Inferior parietal cortex (tissue), 1 donor: ENCODE measurements at regions not wholly inside any gene's neighbourhood (a gene's known extent, or its start where the extent isn't known, plus 50 kb on each side); places are given as distances from the start of the nearest gene placed in this dataset.
A peak's percentile ranks its signal among the peaks of the same experiment; 100 is the strongest.

Experiments
- DNase-seq: peaks from one replicate; pipeline ENCODE4 v3.0.0-alpha.2; 2016; ENCODE audit errors: extremely low spot score

DNA sequence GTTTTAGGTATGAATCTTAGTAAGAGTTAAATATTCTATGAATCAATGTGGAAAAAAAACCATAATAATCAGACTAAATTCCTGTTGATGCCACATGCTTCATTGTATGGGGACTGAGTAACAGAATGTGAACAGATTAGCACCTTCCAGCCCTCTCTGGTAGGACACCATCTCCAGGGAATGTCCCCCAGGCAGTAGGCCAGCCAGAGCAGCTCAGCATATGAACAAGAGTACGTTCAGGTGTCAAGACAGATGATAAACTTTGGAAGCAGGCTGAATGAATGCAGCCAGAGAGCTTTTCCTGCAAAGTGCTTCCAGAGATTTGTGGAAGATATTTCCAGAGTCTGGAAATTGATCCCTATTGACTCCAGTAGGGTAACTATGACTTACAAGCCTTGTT is 204.4 kb downstream of the RPS29 start:
- DNase-seq: no peak

DNA sequence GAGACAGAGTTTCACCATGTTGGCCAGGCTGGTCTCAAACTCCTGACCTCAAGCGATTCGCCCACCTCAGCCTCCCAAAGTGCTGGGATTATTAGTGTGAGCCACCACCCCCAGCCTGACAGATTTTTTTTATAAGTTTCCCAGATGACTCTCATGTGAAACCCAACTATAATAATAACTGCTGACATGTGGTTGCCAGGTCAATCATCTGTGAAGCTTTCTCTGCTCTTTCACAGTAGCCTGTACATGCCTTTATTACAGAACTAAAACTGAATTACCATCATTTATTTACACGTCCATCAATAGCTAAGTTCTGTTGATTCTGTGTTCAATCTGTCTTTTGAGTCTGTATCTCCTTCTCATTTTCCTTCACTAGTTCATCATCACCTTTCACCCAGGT is 218.5 kb downstream of the RPS29 start:
- DNase-seq: no peak

DNA sequence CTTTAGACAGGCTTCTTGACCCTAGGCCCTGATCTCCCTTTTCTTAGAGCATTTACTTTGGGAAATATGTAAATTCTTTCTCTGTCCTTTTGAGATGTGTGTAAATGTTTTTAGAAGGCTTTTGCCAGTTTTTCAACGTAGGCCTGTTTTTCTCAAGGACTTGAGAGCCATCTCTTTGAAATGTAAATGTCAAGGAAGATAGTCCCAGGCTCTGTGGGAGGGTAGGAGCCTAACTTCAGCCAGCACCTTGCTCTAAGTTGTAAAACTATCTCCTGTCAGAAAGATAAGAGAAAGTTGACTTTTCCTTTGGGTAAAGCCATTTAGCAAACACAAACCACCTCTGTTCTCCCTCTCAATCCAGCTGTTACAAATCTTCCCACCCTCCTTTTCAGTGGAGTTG is 219.8 kb downstream of the RPS29 start:
- no peak for DNase-seq

DNA sequence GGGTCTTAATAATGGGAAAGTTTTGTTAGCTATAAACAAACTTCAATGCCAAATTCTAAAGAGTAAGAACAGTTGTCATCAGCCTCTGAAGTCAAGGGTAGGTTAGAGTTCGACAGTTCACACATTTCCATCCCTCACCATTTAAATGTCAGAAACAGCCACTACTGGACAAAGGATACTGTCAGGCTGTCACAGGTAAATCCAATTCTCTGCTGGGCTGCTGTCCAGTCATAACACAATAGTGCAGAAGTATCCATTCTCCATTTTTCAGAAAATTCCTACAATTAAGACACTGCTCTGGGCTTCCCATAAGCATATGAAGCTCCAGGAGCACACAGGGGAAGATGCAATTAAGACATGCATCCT is 221.4 kb downstream of the RPS29 start:
- no peak for DNase-seq

DNA sequence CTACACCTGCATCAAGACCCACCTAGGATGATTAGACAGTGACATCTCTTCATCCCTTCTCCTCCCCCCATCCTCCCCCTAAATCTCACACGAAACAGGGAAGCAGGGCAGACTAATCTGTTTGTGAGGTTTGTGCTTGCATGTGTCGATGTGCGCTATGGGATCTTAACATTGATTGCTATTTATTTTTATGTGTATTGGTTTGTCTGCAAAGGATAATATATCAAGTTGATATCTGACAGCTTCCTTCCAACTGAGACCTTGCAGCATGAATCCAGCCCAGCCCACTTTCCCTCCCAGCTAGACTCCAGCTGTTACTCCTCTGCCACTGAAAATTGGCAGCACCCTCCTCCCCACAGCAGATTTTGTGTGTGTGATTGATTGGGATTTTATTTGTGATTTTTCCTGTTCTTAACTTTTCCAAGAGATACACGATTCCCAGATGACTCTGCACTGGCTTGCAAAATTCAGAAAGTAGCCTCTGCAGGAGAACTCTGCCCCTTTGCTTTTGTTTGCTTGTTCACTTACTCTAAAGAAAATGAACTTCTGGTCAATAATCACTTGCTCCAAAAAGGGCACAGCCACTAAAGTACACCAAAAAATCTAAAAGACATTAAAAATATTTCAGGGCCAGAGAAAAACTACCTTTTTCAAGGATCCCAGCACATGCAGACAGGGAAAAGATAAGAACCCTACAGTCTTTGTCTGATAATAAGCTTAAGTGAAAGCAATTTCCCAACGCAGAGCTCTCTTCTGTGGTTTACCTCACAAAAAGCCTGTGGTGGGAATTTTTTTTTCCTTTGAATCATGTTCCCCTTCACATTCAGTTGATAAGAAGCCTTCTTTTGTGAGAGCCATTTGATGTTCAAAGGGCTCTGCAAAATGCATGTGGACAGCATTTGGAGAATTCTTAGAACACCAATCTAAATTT is 222.1 kb downstream of the RPS29 start:
- DNase-seq: no peak

DNA sequence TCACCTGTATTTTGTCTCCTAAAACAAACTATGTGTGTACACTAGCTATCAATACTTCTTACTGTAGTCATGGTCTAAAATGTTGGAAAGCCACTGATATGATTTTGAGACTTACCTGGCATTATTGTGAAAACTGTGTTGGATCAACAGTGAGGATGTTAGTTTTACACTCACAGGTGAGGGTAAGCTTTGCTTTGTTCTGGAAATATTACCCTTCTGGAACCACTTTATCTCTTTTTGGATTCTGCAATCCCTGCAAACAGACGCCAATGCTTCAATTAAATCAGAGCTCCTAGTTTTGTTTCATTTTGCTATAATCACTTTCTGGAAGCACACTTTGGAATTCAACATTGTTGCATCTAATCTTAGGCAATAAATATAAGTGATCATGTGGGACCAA is 223.3 kb downstream of the RPS29 start:
- no peak for DNase-seq

DNA sequence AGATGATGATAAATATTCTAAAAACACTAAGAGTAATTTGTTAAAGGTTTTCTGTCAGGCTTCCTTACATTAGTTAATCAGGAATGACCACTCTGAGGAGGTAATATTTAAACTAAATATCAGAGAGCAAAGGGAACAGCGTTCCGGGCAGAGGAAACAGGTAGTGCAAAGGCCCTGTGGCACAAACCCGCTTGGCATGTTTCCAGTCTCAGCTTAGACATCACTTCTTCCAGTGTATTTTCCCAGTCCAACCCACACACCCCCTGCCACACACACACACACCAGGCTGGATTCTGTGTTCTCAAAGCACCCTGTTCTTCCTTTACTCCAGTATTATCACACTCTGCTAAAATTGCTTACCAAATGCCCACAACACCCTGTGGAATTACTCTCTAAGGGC is 247.1 kb downstream of the RPS29 start:
- no peak for DNase-seq

DNA sequence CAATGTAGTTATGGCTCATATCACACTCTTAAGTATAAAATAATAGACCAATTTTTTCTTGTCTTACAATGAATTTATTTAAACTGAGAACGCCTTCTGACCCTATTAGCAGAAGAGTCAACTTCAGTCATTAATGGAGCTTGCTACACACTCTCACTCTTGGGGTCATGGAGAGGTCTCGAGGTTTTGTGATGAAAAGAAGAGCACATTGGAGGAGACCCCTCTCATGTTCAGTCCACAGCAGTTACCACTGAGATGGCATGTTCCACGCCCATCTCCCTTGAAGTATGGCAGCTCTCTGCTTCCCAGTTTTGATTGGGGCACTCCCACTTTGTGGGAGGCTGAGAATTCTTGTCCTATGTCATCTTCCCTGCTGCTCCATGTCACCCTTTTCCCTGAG is 266.4 kb downstream of the RPS29 start:
- DNase-seq: no peak

DNA sequence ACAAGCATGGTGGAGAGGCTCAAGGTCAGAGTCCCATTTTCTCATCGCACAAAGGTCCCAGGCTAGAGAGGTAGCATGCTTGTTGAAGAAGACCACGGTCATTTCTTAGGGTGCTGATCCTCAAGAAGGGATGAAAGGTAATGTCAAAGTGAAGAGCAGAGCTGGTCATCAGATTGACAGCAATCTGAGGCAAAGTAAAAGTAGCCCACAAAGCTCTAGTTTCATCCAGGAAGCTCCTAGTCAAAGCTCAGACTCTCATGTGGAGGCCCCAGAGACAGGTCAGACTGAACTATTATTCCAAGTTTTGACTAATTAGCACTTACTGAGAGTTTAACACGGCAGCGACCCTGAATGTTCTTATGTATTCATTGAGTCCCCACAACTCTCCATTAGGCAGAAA is 270.6 kb downstream of the RPS29 start:
- no peak for DNase-seq

DNA sequence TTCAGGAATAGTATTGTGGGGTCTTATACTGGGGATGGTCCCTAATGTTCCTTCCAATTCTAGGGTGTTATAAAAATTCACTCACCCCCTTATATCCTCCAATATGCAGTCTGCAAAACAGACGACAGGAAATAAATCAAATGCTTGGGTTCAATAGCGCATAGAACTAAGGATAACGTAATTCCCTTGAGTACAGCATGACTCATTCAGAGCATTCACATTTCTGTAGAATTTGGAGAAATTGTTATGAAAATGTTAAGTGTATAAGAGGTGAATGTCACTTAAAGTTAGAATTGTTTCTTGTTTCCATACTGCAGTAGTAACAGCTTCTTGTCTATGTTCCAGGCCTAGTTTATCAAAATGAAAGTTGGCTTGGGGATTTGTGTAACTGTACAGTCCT is 271.4 kb downstream of the RPS29 start:
- no peak for DNase-seq

DNA sequence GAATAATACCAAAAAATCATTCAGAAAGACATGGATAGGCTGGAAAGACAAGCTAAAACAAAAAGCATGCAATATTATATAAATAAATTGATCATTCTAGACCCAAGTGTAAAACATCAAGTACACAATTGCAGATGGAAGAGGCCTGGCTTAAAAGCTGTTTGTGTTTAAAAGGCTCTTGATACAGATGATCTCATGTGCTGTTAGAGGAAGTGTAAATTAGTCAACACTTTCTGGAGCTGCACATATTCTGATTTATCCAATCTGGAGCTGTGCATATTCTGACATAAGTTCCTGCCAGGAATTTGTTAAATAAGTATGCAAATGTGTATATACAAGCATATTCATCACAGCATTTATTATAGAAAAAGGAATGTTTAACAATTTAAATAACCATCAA is 273.1 kb downstream of the RPS29 start:
- DNase-seq: no peak

DNA sequence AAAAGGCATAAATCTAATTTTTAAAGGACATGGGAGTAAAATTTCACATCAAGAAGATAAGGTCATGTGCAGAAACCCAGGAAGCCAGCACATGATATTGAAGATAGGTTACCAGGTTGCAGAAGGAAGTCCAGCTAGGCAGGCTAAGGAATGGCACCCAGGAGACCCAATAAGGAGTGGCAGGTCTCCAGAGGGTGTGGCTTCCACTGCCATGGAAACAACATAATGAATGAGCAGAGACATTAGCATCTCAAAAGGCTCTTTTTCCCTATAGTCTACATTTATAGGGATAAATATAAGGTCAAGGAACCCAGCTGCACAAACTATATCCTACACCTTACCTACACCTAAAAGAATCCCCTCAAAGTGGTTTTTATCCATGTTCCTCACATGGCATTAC is 275.9 kb downstream of the RPS29 start:
- DNase-seq: no peak

DNA sequence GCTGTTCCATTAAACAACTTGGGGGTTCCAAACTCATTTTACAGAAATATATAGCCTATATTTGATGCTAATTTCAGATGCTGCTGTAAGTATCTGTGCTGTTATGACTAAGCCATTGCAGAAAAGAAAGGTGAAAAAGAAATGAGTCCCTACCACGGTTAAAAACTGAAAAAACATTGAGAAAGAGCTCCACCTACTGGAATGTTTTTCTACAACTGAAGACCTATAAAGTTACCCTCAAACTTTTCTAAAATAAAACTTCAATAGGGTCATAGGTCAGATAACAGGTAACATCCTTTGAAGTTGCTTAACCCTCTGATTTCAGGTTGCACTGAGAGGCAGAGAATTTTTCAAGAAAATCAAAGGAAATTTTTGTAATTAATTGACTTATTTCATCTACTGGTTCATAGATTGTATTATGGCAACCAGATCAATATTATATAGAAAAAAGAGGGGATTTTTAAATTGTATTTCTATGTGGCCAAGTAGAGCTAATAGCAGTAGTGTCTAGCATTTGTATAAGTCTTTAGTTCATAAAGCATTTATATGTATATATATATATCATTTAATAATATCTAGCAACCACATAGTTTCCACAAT is 279.9 kb downstream of the RPS29 start:
- DNase-seq: peak; percentile 67

DNA sequence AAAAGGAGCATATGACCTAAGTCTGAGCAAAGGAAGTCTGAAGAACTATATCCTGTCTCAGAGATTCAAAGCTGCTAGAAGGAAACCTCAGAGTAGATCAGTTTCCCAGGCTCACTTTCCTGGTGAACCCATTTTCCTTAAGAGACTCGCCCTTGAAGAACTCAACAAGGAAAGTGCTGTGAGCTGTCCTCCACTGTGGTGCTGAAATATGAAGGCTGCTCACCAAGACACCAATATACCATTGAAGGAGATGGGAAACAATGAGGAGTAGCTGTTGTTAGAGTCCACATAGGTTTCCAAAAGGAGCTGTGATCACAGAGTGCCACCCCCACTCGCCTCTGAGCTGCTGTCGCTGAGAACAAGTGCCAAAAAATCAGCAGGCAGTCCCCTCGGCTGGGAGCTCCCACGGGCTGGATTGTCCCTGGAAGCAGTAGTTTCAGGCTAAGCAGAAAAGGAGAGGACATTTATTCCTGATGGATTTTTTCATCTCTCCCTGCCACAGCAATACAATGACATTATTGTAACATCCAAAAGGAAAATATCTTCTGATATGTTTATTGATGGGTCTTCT is 282.1 kb downstream of the RPS29 start:
- peak; percentile 38 for DNase-seq

DNA sequence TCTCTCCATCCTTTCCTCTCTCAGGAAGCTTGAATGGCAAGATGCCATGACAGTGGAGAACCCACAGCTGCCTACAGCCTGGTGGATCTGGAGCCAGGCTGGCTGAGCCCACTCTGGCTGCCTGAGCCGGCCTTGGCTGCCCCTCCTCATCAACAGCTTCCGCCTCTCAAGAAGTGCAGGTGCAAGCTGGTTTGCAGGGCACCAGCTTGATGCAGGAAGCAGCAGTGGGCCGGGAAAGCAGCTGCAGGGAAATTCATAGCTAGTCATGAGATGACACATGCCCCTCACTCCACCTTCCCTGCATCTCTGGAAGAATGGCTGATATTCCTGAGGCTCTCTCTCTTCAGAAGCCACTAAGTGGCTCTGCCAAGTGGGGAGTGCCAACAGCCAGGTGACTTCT is 289.1 kb downstream of the RPS29 start:
- no peak for DNase-seq

DNA sequence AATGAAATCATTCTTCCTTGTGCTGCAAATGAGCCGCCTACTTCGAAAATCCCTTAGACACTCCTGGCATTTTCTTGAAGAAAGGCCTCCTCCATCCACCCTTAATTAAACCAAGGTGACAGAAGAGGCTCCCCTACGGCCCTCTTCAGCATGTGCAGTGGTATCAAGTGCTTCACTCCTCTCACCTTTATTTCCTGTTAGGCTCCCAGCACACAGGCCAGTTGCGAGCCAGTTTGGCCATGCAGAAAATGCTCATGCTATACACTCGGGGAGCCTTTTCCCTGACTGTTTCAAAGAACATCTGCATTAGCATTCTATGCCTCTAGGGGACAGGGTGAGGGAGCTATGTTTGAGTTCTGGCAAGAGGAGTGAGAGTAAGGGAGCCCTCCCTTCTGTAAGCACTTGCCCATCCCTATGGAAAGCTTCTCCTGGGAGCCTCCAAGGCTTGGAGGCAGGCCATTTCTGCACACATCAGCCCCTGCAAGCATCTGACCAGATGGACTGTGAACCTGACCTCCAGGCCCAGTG is 291.5 kb downstream of the RPS29 start:
- no peak for DNase-seq

DNA sequence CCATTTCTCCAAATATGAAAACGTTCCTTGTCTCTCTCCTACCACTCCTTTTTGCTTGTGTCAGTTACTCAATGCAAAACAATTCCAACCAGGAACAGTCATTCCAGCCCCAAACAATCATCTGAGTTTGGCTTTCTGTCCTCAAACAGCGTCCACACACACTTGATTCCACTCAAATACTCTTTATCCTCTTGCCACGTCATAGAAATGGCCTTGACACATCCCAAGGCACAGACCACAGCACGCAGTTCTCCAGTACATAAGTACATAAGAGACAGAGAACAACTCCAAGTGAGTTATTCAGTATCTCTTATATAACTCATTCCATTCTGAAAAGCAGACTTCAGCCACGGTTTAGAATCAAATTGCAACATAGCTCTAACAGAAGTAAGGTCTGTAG is 299.2 kb downstream of the RPS29 start:
- no peak for DNase-seq

DNA sequence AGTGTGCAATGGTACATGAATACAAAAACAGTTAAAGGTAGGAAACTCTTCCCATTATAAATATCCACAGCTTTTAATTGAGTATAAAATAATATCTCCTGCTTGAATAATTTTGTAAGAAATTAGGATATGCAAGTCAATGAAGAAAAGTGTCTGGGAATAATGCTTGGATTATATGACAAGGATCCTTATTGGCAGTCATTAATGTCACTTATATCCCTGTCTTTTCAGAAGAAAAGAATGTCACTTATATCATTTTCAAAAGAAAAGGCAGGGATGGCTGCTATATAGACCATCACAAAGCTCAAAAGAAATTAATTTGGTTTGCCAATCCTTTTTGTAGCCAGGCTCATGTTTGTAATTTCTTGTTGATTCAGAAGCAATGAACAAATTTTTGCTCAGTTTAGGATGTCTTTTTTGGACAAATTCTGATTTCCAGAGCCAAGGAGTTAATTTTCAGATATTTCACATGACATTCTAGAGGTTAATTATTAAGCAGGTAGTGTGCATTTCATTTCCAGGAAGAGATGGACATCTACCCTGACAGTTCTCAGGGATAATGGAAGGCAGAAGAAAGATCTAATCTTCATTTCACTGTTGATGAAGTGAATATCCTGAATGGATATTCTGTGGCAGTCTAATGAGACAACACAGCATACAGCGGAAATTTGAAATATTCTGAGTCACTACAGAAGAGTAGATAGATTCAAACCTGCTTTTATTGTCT is 299.8 kb downstream of the RPS29 start:
- no peak for DNase-seq

DNA sequence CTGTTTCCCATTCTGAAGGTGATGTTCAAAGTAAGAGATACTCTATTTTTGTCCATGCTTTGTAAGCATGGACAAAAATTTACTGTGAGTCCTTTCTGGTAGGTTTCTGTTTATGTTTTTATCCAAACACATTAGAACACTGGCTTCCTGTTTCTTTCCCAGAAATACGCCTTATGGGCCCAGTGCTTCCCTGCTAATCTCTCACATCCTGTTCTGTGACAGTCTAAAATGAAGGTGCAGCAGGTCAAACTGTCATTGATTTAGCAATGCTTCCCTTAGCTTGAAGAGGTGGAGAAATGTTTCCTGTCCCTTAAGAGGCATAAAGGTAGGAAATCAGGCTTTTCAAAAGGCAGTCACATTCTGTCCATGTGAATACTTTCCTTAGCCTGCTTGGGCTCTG is 305.6 kb downstream of the RPS29 start:
- no peak for DNase-seq

DNA sequence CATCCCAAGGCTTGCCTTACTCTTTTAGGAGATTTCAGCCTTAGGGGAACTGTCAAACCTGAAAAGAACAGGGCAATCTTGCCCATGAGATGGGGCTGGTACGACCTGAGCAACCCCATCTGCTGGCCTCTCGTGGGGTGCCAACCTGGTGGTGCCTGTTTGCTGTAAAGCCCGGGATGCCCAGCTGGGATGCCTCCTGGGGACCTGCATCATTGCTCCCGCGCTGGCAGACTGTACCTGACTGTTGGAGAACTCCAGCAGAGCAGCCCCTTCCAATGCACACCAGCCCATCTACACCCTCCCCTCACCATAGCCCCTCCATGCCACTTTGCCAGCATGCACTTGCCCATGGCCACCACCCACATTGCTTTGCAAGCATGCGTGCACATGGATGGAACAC is 335.7 kb downstream of the RPS29 start:
- DNase-seq: no peak

DNA sequence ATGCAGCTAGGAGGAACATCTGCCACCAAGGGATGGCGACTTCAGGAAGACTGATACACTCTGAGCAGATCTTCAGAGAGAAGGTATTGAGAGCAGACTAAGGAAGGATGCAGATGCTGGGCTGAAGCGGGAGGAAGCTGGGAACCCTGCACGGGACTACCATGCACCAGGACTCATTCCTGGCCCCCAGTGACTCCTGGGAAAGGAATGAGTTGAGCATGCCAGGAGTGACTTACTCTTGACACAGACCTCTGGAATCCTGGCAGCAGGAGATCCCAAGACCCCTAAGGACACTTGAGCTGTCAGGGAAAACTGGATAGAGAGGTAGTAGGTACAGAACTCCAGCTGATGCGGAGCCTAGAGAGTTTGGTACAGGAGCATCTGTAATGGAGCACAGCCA is 336.1 kb downstream of the RPS29 start:
- DNase-seq: no peak

DNA sequence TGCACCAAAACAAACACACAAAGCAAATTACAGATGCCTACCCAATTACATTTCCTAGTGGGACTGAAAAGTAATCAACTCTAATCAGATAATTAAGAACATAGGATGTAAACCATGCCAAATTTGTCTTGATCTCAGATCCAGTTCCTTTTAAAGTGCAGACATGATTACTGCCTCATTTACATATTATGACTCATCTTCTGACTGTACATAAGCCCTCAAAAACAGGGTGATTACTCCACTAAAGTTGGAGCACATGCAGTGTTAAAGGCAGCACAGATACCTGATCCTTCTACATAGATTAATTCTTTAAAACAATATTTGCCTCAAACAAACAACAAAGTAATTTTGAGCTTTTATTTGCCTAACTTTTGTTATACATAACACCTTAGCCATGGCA is 337.2 kb downstream of the RPS29 start:
- no peak for DNase-seq
